Hepatocyte (in vitro differentiated cells): ENCODE measurements at regions not wholly inside any gene's neighbourhood (a gene's known extent, or its start where the extent isn't known, plus 50 kb on each side); places are given as distances from the start of the nearest gene placed in this dataset.

ENCODE experiments used
- CTCF ChIP-seq: fragments of 200-600 bp; sonication (generic); IDR thresholded peaks from 2 replicates; pipeline ENCODE4 v1.5.1; 2016; ENCODE audit warnings: antibody characterized with exemption, mild to moderate bottlenecking; ENCODE audit not compliant: poor library complexity
- EZH2 ChIP-seq: fragments of 200-600 bp; sonication (generic); IDR thresholded peaks from 2 replicates; pipeline ENCODE4 v1.6.1; 2016; ENCODE audit warnings: antibody characterized with exemption, mild to moderate bottlenecking, borderline replicate concordance

- TF ChIP-seq CTCF: no peak
- no peak for TF ChIP-seq EZH2
Measured at GRCh38 chr2:188676010-188676400, 298.2 kb upstream of the COL3A1 start.
